Embryonic facial prominence (tissue), 1 donor: ENCODE measurements at regions not wholly inside any gene's neighbourhood (a gene's known extent, or its start where the extent isn't known, plus 50 kb on each side); places are given as distances from the start of the nearest gene placed in this dataset.

Experiments
- DNase-seq: peaks from one replicate; pipeline ENCODE4 v3.0.0-alpha.2; 2016; ENCODE audit errors: extremely low spot score

DNA sequence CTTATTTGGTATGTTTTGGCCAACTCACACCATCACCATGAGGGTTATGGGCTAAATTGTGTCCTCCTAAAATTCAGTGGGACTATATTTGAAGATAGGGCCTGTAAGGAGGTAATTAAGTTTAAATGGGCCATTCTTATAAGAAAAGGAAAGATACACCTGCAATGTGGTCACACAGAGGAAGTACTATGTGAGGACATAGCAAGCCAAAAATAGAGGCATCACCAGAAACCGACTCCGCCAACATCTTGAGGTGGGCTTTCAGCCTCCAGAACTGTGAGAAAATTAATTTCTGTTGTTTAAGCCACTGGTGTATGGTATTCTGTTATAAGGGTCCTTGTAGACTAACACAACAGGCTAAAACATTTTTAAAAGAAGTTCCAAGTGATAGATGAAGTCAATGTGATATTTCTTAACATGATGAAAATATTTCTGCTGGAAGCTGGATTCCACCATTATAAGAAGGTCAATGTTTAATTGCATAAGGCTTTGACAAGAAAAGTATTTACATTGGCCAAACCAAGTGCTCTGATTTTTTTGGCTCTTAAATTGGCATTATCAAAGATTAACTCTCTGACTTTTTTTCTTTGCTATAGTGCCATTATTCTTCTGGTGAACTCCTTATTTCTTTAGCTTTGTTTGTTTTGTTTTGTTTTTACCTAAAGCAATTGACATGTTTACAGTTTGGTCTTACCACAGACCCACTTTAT, 540.9 kb downstream of the PPARGC1A start:
- no peak for DNase-seq

DNA sequence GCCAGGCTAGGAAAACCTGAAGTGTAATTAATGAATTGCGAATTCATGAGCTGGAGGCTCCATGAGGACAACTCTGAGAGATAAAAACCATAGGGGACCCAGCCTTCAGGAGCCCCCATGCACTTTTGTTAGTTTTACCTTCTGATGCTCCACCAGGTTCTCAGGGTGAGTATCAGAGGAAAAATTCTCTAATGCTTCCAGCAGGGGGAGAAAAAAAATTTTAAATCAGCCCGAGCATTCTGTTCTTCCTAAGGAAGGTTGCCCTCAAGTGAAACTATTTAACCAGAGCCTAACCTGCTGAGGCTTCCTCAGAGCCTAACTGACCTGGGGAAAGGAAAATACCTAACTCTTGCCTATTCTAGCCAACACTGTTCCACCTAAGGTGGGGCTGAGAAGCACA, 552.6 kb downstream of the PPARGC1A start:
- DNase-seq = no peak

DNA sequence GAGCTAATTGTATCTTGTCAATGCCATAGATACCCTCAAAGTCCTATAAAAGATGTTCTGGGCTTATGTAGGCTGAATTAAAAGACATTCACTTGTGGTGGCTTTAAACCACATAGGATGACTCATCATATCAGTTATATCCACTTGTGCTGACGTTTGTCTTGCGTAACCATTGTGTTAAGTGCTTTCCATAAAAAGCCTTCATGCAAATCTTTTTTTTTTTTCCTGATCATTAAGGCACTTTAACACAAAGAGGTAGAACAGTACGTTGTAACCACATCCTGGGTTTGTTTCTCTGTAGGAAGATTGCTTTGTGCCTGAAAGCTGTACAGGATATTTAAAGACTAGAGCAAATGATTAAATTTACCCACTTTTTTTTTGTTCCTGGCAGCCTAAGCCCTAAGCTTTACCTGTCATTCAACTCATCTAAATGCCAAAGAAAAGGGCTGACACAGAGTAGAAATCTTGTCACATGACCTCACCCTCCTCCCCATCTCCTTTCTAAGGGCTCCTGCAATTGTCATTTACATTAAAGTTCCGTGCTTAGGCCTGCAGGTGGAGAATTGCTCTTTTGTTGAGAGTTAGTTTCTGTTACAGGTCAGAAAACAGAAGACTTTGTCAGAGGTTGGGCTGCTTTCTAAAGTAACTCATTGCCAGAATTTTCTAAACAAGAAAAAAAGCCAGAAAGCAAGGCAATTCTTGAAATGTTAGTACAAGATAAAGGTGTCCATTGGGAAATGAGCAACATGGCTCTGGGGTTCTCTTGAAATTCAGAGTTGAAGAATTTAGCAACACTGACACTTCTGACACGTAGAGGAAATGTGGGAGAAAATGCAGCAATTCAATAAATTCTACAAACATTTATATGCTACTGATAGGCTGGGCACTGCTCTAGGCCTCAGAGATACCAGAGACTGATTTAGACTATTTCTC, 555.6 kb downstream of the PPARGC1A start:
- DNase-seq = no peak

DNA sequence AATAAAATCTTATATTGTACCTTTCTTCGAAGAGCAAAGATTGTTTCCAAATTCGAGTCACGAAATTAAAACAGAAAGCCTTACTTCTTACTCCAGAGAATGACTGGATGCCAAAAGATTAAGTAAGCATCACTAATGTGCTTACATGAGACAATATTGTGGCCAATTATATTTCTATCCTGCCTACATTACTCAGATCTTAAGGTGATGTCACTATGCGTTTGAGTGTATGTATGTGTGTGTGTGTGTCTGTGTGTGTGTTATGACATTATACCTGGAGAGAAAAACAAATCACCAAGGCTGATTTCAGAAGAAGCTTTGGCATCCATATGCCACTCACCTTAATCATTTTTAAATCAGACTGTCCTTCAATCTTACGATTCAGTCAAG, 556.3 kb downstream of the PPARGC1A start:
- DNase-seq = no peak

DNA sequence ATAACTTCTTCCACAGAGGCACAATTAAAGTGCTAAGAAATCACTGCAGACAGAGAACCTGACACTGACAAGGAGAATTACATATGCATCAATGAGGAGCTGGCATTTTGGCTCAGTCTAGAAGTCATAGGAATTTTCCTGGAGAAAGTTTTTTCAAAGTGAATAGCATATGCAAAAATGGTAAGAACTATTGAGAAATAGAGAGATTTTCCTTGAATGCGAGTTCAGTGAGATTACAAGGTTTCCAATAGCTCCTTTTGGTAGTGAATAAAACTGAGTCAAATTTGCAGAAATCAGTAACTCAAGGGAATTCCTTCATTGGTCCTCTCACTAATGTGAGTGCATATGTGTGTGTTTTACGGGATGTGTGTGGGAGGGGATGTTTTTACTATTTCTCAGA, 557.5 kb downstream of the PPARGC1A start:
- DNase-seq = no peak

DNA sequence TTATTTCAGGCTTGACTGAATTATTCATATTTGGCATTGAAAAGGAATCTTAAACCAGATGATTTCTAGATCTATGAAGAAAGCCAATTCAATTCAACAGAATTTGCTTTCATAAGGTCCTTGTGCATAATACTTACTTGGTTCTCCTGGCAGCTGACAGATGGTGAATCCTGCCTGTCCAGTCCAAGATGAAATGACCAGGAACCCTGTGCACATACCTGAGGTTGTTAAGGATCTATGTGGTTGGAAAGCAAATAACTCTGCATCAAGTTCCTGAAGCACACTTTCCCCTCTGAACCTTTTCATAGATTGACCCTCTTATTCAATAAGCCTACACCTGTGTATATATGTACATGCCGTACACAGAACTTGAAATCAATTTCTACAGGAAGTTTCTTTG, 562.7 kb downstream of the PPARGC1A start:
- DNase-seq = no peak

DNA sequence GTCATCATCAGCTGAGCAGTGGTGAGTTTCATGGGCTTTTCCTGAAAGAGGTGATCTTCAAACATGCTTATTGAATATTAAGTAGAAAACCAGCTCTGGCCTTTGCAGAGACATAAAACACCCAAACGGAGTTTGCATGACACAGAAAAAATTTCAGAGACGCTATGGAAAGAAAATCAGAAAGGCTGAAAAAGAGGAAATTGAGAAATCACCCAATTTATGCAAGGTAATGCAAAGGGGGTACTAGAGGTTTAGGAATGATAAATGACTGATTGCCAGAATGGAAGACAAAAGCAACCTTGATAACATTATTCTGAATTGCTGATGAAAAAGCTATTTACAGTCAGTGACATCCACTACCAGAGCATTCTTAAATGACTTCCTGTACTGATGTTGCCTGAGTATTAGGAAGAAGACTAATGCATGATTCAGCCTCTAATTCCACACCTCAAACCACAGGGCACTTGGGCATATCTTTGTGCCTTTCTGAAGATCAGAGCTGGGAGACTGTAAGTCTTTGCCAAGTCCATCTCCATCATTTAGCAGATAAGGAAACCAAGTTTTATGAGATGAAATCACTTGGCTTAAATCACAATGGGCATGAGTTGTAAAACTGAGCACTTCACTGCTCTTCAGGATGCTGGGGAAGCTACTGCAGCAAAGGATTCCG, 565.7 kb downstream of the PPARGC1A start:
- DNase-seq = no peak

DNA sequence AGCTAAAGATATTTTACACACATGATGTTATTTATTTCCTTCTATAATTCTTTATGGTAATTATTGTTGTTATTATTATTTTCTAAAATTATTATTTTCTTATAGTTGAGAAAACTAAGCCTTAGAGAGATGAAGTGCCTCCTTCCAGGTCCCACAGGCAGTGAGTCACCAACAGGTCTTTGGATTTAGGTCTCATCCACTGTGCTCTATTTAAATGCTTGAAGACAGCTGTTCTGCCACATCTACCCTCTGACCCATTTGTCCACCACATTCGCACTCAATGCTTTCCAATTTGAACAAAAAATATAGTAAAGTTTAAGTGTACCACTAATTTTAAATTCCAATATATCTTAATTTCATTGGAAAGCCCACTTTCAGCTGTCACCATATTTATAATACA, 566.4 kb downstream of the PPARGC1A start:
- no peak for DNase-seq

DNA sequence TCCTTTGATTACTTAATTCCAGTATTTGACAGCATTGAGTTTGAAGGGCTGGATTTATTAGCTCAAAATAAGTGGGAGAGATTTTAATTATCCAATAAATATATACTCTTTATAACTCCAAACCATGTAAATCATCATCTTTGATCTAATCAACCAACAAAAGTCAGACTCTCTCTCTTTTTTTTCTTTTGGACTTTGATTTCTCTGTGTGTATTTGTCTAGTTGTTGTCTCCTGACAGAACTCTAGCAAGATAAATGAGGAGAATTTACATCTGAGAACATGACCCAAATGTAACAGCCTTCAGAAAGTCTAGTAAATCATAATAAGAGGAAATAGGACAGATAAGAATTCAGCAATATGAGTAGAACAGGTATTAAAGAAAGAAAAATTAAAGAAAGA, 567.1 kb downstream of the PPARGC1A start:
- DNase-seq = no peak

DNA sequence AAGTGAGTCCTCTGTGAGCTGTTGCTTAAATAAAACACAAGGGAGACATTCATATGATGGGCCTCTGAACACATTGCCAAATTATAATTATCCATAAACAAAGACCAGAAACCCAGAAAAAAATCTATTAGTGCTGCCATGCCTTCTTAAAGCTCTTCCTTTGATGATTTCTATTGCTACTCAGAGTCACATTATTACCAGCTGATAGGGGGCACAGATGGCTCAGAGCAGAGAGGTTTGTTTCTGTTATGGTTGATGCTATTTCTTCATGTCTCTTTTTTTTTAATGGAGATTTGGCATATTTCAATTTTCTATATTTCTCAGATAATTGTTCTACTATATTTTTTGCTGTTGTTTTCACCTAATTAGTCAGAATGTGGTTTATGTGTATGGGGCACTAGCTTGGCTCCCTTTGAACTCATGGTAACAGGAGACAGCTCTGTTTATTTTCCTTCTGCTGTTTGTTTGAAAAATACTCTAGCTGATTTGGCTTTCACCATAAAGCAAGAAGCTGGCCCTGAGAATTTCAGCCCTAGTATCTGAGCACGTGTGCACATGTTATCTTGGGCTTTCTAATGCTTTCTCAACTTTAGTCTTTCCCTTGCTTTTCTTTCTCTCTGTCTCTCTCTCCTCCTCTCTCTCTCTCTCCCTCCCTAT, 568.8 kb downstream of the PPARGC1A start:
- no peak for DNase-seq

DNA sequence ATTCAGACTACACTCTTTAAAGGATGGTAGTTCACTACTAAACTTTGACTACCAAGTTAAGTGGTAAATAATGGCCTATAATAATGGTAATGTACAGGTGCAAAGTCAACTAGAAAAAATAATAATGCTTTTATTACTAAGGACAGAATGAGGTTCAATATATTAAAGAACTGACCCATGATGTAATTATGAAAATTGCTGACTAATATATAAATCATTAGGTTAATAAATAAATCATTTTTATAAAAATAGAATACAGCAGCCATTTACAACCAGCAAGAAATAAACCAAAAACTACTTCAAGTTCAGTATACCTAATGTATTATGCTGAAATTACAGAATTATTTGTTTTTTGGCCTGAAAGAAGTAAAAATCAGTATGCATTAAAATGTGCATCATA, 577.2 kb downstream of the PPARGC1A start:
- DNase-seq = no peak

DNA sequence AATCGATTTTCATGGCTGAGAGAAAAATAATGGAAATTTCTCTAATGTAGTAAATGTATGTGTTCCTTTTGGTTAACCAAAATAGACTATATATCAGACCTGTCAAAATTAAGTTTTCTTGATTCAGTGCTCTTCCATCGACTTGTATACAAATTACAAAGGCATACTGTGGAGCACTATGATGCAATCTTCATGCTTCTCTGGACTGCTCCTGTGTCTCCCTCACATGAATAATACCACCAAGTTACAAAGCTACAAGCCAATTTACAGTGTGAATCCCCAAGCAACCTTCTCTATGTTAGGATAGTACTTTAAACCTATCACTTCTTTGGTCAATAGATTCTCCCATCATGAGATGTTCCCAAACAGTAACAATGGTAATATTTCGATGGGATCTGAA, 577.9 kb downstream of the PPARGC1A start:
- DNase-seq = no peak

DNA sequence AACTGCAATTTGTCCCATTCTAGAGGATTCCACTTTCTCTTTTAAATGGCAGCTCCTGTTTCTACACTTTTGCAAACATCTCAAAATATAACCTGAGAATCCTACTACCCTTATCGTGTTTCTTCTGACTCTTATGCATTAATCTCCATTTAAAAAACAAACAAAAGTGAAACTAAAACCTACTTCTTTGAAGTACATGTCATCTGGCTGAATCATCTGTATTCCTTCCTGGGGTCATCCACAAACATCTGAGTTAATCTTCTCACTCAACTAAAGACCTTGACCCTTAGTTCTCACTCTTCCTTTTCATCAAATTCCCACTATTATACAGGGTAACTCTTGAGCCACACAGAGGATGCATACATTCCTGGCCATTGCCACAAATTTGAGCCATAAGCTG, 584.8 kb downstream of the PPARGC1A start:
- no peak for DNase-seq

DNA sequence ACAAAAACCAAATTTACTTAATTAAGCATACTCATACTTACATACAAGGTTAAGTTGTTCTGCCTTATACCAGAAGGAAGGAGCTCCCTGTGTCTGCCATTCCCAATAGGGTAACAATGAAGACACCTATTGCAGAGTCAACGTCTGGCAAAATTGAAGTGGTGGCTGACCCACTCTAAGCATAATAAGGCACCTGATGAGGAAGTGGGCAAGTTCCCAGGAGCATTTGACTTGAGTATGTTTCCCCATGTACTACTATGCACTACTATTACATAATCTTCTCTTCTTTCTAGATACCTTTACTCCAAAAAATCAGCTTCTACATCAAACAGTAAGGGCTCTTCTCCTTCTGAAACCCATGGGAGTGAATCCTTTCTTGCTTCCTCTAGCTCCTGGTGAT, 591.5 kb downstream of the PPARGC1A start:
- DNase-seq = no peak

DNA sequence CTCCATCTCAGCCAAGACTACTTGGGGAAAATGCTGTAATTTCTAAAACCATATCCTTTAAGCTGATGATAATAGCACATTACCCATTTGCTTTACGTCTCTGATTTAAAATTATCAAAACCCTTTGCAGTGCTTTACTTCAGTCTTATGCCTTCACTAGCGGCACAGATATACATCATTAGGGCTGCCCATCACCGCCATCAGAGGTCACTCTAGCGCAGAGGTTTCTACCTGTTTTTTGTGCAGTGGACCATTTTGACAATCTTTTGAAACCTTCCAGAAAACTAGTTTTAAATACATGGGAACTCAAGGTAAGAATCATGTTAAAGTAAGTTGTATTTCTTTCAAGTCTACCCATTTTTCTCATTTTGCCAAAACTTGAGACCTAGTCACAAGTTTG, 592.5 kb downstream of the PPARGC1A start:
- no peak for DNase-seq

DNA sequence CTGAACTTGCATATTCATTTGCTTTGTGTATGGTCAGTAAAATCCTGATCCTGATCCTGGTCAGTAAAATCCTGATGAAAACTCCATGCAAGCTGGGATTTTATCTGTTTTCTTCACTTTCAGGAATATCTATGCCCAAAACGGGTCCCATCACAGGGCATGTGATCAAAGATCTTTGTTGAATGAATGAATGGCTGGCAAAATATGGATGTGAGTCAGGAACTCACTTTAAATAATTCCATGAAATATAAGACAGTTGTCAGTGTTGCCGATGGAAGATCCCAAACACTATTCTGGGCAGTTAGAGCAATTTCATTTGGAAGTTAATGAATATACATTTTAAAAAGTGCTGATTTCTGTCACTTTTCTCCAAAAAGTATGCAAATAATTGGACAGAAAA, 598.4 kb downstream of the GBA3 start:
- no peak for DNase-seq

DNA sequence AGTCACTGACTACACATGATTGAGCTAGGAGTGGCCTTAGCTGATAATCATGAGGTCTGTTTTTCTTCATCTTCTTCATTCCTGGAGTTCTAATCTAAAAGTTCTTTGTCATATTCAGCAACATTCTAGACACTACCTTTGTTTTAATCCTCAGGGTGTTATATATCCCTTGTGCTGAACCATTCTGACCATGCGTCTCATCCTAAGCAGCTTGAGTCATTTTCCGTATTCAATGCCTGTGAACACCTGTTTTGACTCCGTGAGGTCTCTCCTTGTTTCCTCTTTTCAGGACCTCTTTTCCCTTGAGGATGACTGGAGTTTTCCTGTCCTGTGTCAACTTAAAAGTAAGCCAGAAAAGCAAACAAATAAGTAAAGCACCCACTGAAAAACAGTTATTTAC, 597.9 kb downstream of the GBA3 start:
- no peak for DNase-seq

DNA sequence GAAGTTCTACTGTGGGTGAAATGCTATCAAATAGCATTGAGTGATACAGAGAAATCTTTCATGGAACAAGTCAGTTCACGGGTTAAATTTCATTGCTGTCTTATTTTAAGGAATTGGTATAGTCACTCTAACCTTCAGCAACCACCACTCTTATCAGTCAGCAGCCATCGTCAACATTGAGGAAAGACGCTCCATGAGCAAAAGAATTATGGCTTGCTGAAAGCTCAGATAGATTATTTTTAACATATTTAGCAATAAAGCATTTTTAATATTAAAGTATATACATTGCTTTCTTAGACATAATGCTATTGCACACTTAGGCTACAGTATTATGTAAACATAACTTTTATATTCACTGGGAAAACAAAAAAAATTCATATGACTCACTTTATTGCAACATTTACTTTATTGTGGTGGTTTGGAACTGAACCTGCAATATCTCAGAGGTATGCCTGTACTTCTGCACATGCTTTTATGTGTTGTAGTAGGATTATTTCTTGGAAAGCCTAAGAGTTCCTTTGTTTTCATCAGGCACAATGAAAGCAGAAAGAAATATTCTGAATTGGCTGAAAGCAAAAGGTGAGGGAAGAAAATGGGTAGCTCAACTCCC, 586.7 kb downstream of the GBA3 start:
- no peak for DNase-seq

DNA sequence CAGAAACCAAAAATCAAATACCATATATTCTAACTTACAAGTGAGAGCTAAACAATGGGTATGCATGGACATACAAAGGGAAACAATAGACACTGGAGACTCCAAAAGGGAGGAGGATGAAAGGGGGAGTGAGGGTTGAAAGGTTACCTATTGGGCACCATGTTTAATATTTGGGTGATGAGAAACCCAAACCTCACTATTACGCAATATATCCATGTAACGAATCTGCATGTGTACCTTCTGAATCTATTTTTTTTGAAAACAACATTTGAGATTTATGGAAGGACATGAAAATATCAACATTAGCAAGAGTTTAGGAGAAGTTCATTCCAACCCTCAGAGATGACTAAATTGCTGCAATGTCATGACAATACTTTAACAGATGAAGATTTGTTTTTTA, 586.1 kb downstream of the GBA3 start:
- DNase-seq = no peak

DNA sequence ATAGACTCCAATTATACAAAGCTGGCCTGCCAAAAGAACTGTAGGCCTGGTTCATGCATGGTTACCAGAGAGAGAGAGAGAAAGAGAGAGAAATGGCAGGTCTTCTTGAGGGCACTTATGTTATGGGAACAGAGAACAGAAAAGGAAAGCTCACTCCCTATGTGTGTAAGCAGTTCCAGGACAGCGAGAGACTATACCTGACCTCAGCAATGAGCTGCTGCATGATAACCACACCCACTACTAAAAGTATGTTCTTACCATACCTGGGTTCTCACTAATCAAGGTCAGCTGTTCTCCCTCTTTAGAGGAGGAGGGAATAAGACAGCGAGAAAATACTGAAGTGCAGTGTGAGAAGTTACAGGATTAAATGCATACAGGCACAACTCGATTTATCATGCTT, 583.3 kb downstream of the GBA3 start:
- DNase-seq = no peak

DNA sequence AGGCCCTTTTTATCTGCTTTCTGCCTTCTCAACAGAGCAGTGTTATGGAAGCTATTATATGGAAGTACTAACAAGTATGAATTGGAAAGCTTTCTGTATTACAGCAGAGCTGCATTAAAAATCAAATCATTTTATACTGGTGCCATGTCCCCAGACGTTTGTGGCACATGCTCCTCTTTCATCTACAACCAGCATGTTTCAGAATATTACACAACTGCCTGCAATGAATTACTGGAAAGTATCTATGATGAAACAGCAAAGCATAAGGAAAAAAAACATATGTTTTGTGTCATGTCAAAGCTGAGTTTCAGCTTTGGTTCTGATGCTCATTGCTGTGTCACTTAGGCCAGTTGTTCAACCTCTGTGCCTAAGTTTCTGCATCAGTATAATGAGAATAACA, 576.8 kb downstream of the GBA3 start:
- no peak for DNase-seq
